NOMO-1 (cell line): ENCODE measurements at regions not wholly inside any gene's neighbourhood (a gene's known extent, or its start where the extent isn't known, plus 50 kb on each side); places are given as distances from the start of the nearest gene placed in this dataset.

ENCODE experiments used
- DNase-seq, 2 experiments: peaks; one replicate each; lab custom pipeline; 2025; ENCODE audit not compliant: unreplicated experiment in 2 of 2; lab: John Stamatoyannopoulos, UW

DNA sequence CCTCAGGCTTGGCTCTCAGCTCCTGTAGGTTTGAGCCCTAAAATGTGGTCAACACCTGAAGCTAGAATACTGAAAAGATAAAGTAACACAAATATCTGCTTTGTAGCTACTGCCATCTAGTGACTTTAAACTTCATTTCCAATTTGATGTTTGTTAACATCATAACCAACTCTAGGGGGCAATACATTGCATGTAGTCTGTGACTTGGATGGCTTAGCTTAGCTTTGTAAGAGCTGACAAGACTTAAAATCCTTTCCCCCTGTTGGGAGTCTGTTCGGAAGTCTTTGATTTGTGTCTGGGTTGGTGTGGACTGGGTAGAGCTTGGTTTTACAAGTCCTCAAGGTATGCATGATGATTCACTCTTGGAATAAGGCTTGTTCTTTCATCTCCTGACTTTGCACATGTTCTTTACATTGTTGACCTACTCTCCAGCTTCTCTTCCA is 51.7 kb downstream of the SCN11A start:
- DNase-seq = peak; percentile 26 to 67

GRCh38 chr3:38998086-38998485 is 53.7 kb downstream of the SCN11A start:
- no peak for DNase-seq

- DNase-seq = no peak
These were observed 55.6 kb downstream of the SCN11A start for GRCh38 chr3:38996193-38996592.

GRCh38 chr3:38994251-38994650 is 57.5 kb downstream of the SCN11A start:
- no peak for DNase-seq

GRCh38 chr3:38992117-38992760 is 59.5 kb downstream of the SCN11A start:
- DNase-seq = no peak

GRCh38 chr3:38990621-38991020 is 61.1 kb downstream of the SCN11A start:
- DNase-seq = no peak

GRCh38 chr3:38989917-38990510 is 61.7 kb downstream of the SCN11A start:
- no peak for DNase-seq

DNA sequence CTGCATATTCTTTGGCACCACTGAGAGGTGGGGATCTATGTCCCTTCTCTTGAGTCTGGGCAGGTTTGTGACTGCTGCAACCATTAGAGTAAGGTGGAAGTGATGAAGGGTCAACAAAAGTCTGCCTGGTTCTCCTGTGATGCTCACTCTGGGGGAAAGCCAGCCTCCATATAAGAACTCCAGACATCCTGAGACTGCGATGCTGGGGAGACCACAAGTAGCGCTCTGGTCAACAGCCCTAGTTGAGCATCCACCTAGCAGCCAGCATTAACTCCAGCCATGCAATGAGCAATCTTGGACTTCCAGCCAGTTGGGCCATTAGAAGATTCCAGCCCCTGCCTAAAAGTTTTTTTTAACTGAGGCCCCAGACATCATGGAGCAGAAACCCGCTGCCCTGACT is 62.8 kb downstream of the SCN11A start:
- no peak for DNase-seq

DNA sequence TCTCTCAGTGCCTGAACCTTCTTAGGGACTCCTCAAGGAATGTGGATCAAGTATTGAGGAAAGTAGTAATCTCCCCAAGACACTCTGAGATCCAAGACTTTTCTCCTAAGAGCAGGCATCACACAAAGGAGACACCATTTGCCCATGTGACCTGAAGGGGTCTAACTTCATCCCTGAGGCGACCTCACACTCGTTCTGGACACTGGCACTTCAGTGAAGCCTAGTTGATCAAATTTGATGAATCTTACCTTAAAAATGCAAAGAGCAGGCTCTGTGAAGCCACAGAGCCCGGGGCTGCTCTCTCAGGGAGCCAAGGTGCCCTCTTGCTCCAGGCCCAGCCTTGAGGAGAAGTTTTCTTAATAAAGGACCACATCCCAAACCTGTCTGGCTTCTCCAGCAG is 64.3 kb downstream of the SCN11A start:
- DNase-seq = no peak

DNA sequence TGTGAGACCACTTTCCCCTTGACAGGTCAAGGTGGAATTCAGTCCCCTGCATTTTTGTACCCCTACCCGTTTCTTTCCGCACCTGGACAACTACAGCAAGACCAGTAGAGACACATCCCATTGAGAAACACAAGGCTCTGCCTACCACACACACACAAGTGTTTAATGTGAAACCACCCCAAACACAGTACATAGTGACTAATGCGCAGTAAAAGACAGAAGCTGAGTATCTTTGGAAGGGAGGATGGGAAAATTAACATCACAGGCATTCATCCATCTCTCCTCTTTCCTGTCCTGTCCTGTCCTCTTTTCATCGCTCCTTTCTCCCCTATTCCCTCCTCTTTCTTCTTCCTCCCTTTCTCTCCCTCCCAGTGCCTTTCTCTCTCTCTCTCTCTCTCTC is 64.8 kb downstream of the SCN11A start:
- DNase-seq = no peak

GRCh38 chr3:38985981-38986380 is 65.8 kb downstream of the SCN11A start:
- DNase-seq = peak in 1 of 2 experiments; percentile 11

DNA sequence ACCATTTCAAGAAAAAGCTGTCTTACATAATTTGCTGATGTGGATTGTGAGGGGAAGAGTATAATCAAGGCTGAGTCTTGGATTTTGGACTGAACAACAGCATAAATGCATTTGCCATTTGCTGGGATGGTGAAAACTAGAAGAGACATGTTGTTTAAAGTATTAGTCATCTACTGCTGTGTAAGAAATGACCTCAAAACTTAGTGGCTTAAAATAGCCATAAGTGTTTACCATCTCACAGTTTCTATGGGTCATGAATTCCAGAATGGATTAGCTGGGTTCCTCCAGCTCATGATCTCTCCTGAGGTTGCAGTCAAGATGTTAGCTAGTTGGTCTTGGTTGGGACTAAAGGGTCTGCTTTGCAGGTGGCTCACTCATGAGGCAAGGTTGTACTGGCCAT is 66.2 kb downstream of the SCN11A start:
- no peak for DNase-seq

DNA sequence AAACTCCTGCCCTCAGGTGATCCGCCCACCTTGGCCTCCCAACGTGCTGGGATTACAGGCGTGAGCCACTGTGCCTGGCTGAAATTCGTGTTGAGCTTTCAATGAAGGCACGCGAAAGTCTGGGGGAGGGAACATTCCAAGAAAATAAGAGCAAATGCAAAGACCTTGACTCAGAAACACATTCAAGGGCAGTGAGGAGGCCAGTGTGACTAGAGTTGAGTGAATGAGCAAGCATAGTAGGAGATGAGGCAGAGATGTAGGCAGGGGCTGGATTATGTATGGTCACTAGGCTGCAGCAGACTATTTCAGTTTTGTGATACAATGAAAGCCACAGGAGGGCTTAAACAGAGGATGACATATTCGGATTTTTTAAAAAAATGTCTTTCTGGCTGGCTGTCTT is 67.0 kb downstream of the SCN11A start:
- no peak for DNase-seq

- no peak for DNase-seq
These were observed 67.6 kb downstream of the SCN11A start for GRCh38 chr3:38984110-38984509.

- DNase-seq = no peak
These were observed 70.8 kb downstream of the SCN11A start for GRCh38 chr3:38980938-38981337.

DNA sequence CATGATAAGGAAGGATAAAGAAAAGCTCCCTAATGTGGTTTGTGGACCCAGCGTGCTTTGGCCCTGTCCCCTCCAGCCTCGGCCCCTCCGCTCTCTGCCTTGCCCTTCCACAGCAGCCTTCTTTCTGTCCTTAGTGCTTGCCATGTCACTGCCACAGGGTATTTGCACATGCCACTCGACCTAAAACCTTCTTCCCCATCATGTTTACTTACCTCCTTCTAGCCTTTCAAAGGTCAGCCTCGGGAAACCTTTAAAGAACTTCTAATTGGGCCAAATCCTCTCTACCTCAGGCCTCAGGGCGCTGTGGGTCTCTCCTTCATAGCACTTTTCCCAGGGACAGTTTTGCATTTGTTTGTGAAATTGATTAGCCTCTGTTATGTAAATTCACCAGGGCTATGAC is 73.0 kb downstream of the SCN11A start:
- DNase-seq = no peak

DNA sequence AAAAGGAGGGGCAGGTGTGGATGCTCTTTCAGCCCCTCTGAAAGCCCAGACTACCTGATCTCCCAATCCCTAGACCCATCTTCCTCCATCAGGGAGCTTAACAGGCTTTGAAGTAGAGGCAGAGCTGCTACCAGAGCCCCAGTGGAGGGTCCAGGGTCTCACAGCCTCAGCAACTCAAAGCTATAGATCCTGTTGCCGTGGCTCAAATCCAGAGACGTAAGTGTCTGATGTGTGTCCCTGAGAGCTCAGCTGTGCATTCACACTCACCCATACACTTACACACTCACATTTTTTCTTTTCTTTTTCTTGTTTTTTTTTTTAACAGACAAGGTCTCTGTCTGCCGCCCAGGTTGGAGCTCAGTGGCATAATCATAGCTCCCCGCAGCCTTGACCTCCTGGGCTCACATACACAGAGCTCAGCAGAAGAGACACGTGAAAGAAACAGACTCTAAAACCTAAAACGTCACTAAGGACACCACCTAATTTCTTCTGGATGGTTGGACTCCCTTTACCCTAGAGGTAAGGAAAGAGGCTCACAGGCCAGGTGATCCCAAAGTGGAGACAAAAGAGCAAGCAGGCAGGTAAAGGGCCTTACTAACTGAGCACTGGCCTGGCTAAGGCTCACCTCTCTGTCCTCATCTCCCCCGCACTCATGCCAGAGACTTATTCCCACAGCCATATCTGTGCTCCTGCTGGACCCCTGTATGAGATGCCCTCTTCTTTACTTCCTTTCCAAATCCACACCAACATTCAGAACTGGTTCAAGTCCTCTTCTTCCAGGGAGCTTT is 80.7 kb downstream of the SCN11A start:
- no peak for DNase-seq

DNA sequence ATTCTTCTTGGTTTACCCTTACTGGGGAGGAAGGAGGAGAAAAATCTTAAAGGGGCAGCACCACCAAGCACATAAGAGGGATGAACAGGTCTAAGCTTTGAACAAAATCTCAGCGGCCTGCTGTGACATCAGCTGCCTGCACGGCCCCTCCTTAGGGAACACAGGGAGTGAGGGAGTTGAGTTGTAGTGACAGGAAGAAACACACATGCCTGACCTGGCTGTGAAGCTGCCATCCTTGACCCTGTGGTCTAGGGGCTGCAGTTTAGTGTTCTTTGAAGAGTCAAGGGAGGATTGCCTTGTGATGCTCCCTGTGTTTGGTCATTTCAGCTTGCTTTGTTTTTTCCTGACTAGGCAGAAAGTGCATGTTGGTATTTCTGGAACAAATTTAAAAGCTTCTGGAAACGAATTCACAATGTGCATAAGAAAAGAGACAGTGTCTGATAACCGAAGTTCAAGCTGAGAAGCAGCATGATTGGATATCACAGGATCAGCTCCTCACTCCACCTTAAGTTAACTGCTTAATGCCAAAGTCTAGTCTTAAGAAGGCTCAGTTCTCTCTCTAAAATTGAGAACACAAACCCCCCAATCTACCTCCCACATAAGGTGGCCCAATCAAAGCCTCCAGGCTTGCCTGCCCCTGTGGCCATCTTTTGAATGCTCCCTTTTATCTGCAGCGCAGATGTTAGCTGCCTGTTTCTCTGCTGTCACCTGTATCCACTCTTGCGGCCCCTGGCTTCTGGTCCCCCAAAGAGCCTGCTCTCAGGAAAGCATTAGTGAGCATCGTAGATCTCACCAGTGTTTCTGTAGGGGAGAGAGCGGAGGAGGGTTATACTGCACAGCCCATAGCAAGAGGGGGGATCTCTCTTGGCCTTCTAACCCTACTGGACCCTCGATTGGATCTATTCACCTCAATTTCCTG is 82.2 kb downstream of the SCN11A start:
- DNase-seq = no peak

- no peak for DNase-seq
These were observed 82.9 kb downstream of the SCN11A start for GRCh38 chr3:38968891-38969290.

DNA sequence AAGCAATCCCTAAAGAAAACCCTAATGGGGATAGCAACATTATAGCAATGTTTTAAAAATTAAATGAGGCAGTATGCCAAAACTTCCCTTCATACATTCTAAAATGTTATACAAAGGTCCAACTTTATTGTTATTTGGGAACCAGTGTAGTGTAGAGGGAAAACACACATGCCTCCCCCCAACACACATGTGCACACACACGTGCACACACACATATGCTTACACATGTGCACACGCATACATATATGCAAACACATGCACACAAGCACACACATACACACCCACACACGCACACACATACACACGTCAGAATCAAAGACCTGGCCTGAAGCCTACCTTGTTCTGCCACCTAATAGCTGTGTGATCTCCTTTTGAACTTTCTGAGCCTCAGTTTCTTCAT is 83.3 kb downstream of the SCN11A start:
- DNase-seq = no peak

DNA sequence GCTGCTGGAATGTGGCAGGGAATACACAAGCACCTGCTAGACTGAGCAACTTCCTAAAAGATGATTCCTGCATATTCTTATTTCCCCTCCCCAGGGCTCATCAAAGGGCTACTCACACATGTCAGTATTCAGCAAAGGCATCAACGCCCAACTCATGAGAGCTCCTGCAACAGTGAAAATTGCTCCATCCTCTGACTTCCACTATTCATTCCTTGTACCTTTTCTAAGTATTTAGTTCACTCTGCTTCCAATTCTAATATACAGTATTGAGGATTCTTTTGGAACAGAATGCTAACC is 84.1 kb downstream of the SCN11A start:
- DNase-seq = no peak
